GM19351 (cell line): ENCODE measurements at regions not wholly inside any gene's neighbourhood (a gene's known extent, or its start where the extent isn't known, plus 50 kb on each side); places are given as distances from the start of the nearest gene placed in this dataset.

Experiments
- ATAC-seq: cut with Tn5 transposase; IDR thresholded peaks from one replicate; pipeline ENCODE4 v1.9.1; 2021; ENCODE audit warnings: mild to moderate bottlenecking, moderate library complexity; ENCODE audit not compliant: unreplicated experiment

DNA sequence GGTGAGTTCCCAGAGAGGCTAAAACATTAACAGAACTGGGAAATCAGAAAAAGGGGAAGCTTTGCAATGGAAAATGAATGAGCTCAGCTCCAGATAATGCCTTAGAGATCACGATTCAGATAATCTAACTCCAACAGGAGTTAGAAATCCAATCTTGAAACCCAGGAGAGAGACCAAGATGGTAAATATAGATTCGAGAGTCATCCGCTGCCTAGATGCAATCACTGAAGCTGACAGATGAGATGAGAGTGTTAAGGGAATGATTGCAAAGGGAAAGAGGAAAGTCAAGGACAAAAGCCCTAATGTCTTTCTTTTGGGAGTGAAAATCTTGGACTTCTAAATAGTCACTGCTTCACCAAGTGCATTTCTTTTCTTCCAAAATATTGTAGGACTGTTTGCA lies 722.0 kb downstream of the EPHA4 start:
- ATAC-seq: no peak

DNA sequence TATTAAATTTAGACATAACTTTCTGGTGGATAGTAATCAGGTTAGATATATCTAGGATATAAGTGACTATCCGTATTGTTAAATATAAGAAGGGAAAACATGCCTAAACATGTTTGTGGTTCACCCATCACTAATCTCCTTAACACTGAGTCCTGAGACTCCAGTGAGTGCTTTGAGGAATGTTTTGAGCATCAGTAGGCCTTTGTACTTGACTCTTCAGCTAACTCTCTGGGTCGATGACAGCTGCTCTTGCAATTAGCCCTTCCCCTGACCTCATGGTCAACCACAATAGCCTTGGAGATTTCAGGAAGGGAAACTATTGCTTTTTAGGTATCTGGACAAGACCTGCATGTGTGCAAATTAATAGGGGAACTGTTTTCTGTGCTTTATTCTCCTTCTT lies 716.8 kb downstream of the EPHA4 start:
- ATAC-seq: no peak

DNA sequence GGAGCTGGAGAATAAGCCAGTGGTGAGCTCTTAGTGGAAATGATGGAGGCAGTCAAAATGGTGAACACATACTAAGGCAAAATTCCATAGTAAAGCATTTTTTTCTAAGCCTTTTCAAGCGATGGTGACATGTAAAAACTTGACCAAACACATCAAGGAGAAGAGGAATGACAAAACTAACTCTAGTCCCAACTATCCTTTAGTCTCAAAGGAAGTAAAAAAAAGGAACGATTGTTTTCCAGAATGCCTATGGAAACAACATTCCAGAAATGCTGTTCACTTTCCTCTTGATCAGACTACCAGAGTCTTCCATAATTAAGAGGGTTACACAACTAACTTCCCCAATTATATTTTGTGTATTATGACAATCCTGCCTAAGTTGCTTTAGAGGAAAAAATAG lies 715.6 kb downstream of the EPHA4 start:
- ATAC-seq: no peak

DNA sequence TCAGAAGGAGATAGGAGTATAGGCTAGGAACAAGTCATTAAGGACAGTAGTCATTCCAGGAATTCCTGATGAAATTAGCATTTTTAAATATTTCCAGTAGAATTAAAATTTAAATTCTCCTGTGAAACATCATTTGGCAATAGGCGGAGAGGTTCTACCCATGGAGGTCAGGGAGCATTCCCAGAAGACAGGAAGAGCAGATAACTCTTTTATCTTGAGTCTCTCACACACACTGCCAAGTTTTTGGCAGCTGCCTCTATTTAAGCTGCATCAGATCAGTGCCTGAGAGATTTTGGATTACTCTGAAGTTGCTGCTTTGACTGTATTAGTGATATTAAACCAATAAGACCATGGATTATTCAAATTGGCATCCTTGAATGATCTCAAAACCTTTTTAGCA lies 714.7 kb downstream of the EPHA4 start:
- no peak for ATAC-seq

DNA sequence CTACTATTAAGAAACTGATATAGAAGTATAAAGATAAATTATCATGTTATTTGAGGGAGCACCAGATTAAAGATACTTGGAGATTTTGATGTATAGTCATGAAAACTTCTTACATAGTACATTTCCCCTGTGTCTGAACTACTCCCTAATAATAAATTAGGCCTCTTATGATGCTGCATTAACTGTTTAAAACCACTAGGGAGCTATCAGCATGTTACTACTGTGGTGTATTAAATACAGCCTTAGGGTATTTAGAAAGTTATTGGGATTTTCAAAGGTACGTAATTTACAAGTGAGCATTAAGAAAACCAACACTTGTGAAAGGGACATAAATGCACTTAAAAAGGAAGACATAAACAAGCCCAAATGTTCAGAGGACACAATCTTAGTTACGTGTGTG lies 714.0 kb downstream of the EPHA4 start:
- no peak for ATAC-seq

DNA sequence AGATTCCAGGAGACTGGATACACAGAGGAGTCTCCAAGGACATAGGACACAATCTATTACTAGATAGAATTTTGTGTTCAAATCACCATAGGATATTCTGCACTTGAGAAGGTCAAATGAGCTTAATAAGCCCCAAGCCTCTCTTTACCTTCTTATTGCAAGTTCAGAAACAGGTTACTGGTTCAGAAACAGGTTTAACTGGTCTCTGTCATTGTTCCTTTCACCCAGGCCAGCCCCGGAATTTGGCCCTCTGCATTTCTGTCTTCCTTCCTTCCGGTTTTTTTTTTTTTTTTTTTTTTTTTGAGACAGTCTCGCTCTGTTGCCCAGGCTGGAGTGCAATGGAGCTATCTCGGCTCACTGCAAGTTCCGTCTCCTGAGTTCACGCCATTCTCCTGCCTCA lies 700.2 kb downstream of the EPHA4 start:
- no peak for ATAC-seq

DNA sequence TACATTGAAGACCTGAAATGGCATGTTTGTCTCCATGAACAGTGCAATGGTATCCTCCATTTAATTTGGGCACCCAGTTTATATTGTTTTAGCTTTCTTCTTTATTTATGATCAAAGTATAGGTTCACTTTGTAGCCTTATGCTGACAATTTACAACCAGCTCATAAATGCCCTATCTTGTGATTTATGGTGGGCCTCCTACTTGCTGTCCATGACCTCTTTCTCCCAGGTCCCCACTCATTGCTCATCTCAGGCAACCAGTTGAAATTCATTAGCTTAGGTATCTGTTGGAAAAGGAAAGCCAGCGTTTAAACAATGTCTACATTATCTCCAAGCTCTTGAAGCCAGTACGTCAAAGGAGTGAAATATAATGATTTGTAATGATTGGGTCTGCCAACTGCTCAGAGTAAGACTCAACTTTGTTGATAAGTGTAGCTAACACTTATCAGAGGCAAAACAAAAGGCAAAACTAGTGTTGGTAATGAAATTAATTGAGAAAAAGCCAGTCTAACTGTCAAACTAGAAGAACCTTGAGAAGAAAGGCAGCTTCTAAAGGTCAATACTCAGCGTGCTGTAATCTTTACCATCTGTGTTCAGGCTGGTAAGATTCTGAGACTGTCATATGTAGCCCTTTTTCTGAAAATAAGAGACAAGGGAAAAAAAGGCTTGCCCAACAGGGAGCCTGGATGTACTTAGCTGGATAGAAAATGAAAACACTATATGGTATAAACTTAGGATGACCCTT lies 695.9 kb downstream of the EPHA4 start:
- no peak for ATAC-seq

DNA sequence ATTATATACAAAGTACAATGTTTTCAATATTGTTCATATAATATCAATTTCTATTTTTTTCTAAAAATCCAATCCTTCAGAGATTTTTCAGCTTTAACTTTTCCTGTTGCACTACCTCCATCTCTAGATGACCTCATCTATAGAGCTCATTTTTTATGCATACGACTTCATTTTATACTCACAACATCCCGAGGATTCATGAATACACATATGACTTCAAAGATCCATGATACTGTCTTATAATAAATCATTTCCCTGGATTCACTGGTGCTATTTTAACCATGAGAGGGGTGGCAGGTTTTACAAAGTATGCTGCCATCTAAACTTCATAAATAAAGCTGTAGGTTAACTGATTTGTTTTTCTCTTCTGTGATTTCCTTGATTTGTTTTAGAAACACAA lies 694.6 kb downstream of the EPHA4 start:
- no peak for ATAC-seq

DNA sequence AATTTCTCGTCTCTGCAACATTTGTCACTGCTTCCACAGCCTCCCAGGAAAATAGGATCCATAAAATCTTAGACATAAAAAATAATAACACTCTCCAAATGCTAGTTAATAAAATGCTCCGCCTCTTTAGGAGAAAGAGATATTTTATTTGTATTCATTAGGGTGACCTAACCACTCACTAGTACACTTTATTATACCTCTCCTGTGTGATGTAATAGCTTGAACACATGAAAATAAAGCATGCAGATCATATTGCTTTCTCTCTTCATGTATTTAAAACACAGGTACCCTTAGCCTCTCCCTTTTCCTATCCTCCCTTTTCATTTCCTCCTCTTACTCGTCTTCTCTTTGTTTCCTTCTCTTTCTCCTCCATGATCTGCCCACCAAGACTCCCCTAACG lies 694.2 kb downstream of the EPHA4 start:
- no peak for ATAC-seq

DNA sequence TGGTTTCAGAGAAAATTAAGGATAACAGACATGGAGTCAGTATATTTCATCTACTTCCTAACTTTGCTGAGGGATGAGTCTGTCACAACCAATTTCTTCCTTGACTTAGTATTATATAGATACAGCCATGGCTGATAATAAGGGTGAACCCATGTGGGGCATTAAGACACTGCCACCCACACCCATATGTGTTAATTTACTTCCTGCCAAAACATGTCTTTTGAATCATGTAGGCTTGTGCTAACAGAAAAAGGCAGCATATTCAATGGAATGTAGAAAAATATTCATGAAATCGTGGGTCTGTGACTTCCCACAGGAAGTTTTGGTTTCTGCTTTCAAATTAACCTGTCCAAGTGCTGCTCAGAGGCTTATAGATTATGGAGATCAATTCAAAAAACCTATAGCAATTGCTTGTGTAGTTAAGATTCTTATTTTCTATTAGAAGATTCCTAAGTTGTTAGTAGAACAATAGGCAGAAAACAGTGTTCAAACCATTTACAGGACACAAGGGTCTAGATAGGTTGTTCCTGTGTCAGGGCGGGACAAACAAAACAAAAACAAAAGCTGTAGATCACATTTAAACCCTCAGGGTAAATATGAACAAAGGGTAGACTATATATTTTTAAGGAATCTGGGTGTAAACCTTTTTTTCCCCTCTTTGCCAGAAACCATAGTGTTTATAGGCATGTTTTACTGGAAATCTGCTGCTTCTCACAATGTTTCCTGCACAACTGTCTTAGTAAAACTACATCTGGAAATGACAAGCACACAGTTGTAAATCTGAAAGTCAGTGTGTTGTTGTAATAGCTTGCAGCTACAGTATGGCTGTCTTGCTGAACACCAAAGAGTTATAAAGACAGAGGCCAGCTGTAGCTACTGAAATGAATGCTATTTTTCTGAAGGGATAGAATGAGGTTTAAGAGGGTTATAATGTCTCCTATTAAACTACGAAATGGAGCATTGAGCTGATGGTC lies 691.2 kb downstream of the EPHA4 start:
- ATAC-seq: no peak

DNA sequence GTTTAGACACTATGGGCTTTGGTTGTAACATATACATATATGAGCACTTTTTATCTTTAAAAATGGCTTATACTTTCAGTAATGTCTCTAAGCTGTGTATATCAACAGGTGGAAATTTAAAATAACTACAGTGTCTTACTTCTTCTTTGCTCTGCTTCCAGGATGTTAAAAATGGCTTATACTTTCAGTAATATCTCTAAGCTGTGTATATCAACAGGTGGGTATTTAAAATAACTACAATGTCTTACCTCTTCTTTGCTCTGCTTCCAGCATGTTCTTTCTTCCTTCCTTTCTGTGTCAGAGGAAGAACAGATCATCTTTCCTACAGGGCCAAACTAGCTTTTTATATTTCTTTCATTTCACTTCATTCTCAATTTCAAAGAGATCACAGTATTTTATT lies 689.6 kb downstream of the EPHA4 start:
- ATAC-seq: no peak

DNA sequence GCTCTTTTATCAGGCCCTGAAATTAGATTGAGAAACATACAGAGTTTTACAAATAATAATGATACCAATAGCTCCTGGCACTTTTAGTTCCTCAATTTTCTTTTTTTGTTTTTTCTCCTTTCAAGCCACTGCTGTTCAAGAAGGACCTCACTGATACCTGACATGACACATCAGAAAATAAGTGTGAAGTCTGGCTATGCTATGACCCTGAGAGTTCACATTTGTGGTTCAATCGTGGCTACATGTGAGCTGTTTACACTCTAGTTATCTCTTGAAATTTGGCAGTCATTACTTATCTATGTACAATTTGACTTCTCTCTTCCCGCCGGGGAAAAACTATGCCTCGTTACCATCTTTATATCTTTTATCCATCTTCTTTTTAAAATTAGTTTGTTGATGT lies 686.5 kb downstream of the EPHA4 start:
- no peak for ATAC-seq

DNA sequence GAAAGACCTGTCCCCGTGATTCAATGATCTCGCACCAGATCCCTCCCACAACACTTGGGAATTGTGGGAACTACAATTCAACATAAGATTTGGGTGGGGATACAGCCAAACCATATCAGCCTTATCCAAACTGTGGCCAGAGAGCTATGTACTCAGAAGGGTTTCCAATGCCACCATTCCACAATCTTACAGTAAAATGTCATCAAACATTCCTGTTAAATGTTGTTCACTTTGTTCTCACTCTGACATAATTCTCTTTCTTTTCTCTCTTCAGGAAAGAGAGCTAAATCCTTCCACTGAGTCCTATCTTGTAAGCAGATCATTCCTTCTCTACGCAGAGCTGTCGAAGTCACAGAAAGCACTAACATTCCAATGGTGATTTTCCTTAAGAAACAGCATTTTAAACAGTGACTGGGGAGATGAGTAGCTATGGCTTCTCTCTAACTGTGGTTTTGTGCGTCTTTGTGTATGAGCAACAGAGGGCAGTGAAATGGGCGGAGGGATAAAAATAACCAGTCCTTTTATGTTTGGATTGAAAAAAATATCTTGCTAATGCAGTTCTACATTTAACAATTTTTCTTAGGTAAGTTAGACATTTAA lies 684.7 kb downstream of the EPHA4 start:
- ATAC-seq: no peak

DNA sequence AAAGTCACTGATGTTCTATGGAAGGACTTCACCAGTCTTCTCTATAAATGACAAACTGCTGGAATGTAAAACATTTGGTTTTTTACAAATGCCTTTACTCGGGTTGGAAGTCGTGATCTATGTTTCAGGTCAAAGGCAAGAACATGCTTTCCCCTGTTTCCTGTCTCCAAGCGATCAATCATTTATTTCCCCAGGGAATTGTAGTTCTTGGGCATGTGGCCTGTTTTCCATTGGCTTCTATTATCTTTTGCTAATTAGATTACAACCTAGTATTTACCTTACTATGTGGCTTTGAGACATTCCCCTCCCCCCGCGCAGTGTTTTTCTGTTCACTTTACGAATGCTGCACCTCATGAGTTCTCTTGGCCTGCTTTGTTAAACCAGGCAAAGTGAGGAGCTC lies 684.2 kb downstream of the EPHA4 start:
- ATAC-seq: no peak

DNA sequence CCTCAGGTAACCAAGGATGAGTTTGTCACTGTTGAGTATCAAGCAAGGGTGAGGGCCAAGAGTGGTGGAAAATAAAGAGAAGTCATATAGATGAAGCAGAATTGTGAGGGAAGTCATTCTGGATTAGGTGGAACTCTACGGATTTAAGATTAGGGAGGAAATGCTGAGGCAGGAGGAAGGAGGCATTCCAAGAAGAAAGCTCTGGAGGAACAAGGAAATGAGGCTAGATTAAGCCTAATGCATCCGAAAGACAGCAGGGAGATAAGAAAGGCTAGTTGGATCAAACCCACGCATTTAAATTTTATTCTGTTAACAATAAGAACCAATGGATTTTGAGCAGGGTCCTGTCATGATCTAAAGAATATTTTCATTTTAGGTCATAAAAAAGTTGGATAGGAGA lies 681.2 kb downstream of the EPHA4 start:
- ATAC-seq: no peak

DNA sequence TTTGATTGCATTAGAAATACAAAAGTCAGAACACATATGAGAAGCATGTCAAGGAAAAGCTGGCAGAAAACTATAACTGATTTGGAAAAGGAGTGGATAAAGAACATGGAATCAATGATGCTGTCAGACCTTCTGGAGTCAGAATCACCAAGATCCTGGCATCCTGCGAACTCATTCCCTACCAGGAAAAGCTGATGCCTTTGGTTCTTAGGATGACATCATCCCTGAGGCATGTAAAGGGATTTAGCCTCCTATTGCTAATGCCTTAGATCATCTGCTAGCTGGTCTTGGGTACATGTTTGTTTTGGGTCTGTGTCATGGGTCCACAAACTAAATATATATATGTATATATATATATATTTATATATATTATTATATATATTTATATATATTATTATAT lies 680.7 kb downstream of the EPHA4 start:
- no peak for ATAC-seq

DNA sequence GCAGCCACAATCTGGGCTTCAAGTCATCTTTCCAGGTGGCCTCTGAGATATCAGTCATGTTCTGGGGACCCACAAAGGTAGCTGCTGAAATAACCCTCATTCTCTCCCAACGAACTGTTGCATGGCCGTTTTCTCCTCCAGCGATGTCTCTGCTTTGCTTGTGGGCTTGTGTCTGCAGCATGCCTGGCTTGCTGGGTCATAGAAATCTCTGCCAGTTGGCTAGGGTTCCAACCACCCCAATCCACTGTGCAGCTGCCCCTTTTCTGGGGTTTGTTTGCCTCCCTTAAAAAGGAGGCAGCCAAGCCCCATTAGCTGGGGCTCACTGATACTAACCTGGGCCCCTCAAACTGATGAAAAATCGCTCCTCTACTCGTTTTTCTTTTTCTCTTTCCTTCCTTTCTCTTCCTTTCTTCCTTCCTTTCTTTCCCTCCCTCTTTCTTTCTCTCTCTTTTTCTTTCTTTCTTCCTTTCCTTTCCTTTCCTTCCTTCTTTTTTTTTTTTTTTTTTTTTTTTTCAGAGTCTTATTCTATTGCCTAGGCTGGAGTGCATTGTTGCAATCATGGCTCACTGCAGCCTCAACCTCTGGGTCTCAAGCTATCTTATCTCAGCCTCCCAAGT lies 680.0 kb downstream of the EPHA4 start:
- no peak for ATAC-seq

DNA sequence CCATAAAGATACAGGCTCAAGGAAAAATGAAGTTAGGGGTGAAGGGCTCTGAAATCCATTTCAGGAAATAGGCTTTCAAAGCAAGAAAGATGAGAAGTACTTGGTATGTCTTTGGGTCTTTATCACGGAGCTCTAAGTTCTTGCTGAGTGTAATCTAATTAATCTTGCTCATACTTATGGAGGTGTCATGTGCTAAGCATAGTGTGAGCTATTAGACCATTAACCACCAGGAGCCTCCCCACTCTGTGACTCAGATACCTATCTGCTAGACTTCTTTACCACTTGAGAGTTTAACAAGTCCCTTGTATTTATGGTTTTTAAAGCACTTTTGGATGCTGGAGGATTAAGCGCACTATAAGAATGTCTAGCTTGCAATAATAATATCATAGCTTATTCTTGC lies 678.7 kb downstream of the EPHA4 start:
- ATAC-seq: no peak

DNA sequence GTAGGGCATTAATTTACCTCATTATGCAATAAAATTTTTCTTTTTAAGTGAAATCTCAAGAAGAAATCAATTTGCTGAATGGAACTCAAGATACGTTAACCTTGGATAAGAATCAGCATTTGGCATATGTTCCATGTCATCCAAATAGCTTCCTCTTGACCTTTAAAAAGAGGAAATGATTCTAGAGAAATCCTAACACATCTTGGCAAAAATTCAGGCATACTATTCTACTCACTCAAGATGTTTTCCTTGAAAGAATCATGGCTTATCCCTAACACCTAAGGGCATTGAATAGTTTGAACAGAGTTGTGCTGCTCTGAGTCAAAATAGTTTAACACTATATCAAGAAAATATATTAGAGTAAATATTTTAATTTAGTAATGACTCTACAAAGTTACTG lies 678.0 kb downstream of the EPHA4 start:
- ATAC-seq: no peak

DNA sequence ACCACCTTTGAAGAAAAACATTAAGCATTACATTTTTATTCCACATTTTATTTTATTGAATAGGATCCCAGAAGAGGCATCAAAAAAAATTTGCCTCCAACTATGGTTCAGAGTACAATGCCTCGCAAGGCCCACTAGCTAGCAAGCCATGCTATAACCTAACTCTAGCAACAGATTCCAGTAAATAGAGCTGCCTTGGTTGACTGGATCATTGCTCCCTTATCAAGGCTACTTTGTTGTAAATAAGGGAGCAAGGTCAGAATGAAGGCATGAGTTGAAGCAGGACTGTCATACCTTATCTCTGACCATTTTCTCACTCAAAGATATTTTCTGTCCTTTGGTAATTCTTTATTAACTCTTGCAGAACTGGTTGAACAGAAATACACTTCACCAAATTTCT lies 672.6 kb downstream of the EPHA4 start:
- ATAC-seq: no peak

DNA sequence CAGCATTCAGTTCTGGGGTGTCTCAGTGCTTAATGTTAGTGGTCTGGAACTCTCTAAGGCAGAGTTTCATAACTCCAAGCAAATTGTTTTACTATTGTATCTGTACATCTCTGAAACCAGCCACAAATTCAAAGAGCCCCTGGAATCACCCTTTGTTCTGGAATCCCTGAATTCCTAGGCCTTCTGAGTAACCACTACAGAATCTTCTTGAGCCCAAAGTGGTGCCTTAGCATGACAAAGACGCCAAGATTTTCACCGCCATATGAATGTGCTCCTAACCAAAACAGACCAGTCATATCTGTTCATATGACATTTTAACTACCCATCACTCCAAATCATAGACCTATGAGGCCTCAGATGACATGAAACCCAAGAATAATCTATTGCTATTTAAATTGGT lies 668.1 kb downstream of the EPHA4 start:
- no peak for ATAC-seq
